ENCODE measurements at regions not wholly inside any gene's neighbourhood (a gene's known extent, or its start where the extent isn't known, plus 50 kb on each side); places are given as distances from the start of the nearest gene placed in this dataset.

GRCh38 chr6:144834426-144835038 lies 549.4 kb downstream of the UTRN start:
- TF ChIP-seq POLR2AphosphoS5 (IDR thresholded peaks at IDR 0.05; ENCODE audit: borderline replicate concordance, low read depth, low read length) (no peak), EZH2 (IDR thresholded peaks at IDR 0.05) (no peak), FOXP2 (optimal IDR thresholded peaks at IDR 0.05; ENCODE audit: control extremely low read depth, extremely low read length, insufficient read depth) (no peak)

All from SK-N-MC (cell line).